Stomach (tissue), 4 donors: ENCODE measurements at regions not wholly inside any gene's neighbourhood (a gene's known extent, or its start where the extent isn't known, plus 50 kb on each side); places are given as distances from the start of the nearest gene placed in this dataset.

Source experiments
- CTCF ChIP-seq, 7 experiments: fragments of 450-650 bp in 4 of 7; fragments of 200-600 bp in 3 of 7; sonication (generic) in 3 of 7; IDR thresholded peaks; one replicate each; pipeline ENCODE4 v1.5.1; 2016 to 2019; ENCODE audit warnings: antibody characterized with exemption in 7 of 7, control low read depth in 2 of 7, mild to moderate bottlenecking in 1 of 7
- EP300 ChIP-seq: sonication (generic); formaldehyde crosslinking; IDR thresholded peaks from one replicate; pipeline ENCODE4 v1.6.1; 2017; ENCODE audit warnings: antibody characterized with exemption
- POLR2A ChIP-seq, 4 donors: fragments of 450-650 bp; IDR thresholded peaks; one replicate each; pipeline ENCODE4 v1.6.1; 2016; ENCODE audit warnings: antibody characterized with exemption in 4 of 4, control low read depth in 2 of 4, mild to moderate bottlenecking in 1 of 4, moderate library complexity in 1 of 4

- TF ChIP-seq CTCF (IDR thresholded peaks at IDR 0.05) (no peak), POLR2A (IDR thresholded peaks at IDR 0.05) (no peak), EP300 (no peak)
Measured at GRCh38 chr11:115051938-115052590, 373.7 kb downstream of the NXPE2 start.
